Activated naive CD8-positive, alpha-beta T cell treated with anti-CD3 and anti-CD28 coated beads for 36 hours (primary cell): ENCODE measurements at regions not wholly inside any gene's neighbourhood (a gene's known extent, or its start where the extent isn't known, plus 50 kb on each side); places are given as distances from the start of the nearest gene placed in this dataset.

Experiments used
- DNase-seq: peaks from one replicate; pipeline ENCODE4 v3.0.0; 2021
- H3K27ac Mint-ChIP-seq: one replicate; pipeline ENCODE4 v1.8.0; 2022; ENCODE audit warnings: mild to moderate bottlenecking, moderate library complexity, mixed read lengths
- H3K27me3 Mint-ChIP-seq: one replicate; pipeline ENCODE4 v1.8.0; 2022; ENCODE audit warnings: mild to moderate bottlenecking, mixed read lengths
- H3K36me3 Mint-ChIP-seq: one replicate; pipeline ENCODE4 v1.8.0; 2021; ENCODE audit warnings: mild to moderate bottlenecking, mixed read lengths
- H3K4me1 Mint-ChIP-seq: one replicate; pipeline ENCODE4 v1.8.0; 2021; ENCODE audit warnings: mixed read lengths
- H3K4me3 Mint-ChIP-seq: one replicate; pipeline ENCODE4 v1.8.0; 2022; ENCODE audit warnings: mild to moderate bottlenecking, moderate library complexity, mixed read lengths
- H3K9me3 Mint-ChIP-seq: one replicate; pipeline ENCODE4 v1.8.0; 2022; ENCODE audit warnings: mixed read lengths

DNA sequence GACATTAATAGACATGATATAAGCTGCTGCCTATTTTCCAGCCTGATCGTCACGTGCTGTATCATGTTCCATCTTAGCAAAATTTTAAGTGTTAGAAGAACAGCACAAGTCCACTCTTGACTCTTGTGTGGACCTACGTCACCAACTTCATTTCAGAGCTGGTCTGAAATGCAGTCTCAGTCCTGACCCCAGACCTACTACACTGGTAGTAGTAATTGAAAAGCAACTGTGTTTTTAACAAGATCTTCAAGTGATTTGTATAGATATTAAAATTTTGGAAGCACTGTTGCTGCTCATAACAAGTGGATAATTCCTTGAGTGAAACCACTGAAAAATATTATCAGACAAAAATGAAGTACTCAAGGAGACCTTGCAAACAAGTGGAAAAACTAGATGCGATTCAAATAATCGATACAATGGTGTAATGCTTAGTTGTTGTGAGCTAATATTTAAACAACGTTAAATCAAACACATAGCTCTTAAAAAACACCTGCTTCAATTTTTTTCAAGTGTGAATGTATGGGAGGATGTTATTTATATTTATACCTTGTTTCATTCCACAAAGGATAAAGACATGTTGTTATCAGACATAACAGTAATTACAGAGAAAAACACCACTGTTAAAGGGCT is 110.9 kb upstream of the JAG1 start:
- Mint-ChIP-seq H3K9me3 (no peaks in the 10 kb centered on the region), H3K27ac (no peak overlapping the region), H3K4me1 (no peaks in the 10 kb centered on the region), H3K4me3 (no peak overlapping the region), H3K27me3 (peaks cover 8% of the 10 kb centered on the region), H3K36me3 (no peaks in the 10 kb centered on the region)
- DNase-seq = no peak

DNA sequence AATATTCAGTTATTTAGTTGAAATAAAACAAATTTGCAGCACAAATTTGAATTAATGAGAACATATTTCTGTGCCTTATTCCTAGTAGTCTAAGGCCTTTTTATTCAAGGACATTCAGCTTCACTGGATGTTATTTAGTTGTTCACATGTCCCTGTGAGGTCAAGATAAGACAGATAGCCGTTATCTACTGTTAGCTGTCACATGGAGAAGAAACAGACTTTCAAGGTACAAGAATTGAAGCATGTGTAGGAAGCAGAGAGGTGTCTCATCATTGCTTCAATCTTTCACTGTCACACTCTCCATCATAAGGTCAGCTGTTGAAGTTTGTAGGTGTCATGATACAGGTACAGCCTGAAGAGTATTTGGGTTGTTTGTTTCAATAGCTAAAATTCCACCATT is 112.9 kb upstream of the JAG1 start:
- Mint-ChIP-seq H3K36me3 (no peaks in the 10 kb centered on the region), H3K4me1 (no peaks in the 10 kb centered on the region), H3K9me3 (no peaks in the 10 kb centered on the region), H3K27me3 (peaks cover 8% of the 10 kb centered on the region), H3K4me3 (no peak overlapping the region), H3K27ac (no peak overlapping the region)
- DNase-seq = no peak

GRCh38 chr20:10788055-10788454 is 114.3 kb upstream of the JAG1 start:
- H3K27ac Mint-ChIP-seq = no peak overlapping the region
- H3K9me3 Mint-ChIP-seq = no peaks in the 10 kb centered on the region
- H3K4me3 Mint-ChIP-seq = no peak overlapping the region
- no peaks in the 10 kb centered on the region for H3K36me3 Mint-ChIP-seq
- H3K27me3 Mint-ChIP-seq = peaks cover 3% of the 10 kb centered on the region
- DNase-seq = no peak
- H3K4me1 Mint-ChIP-seq = no peaks in the 10 kb centered on the region

DNA sequence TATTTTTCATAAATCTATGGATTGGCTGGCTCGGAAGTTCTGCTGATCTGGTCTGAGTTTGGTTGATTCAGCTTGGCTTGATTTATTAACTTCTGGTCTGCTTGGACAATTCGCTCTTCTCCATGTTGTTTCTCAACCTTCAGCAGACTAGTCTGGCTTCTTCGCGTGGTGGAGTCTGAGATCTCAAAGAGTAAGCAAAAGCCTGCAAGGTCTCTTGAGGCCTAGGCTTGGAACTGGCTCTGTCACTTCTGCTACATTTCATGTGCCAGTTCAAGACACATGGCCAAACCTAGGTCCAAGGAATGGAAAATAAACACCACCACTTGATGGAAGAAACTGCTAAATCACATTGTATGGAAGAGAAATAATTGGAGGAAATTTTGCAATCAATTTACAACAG is 115.1 kb upstream of the JAG1 start:
- DNase-seq = no peak
- peaks cover 3% of the 10 kb centered on the region for H3K27me3 Mint-ChIP-seq
- H3K4me3 Mint-ChIP-seq = no peak overlapping the region
- H3K36me3 Mint-ChIP-seq = no peaks in the 10 kb centered on the region
- H3K27ac Mint-ChIP-seq = no peak overlapping the region
- no peaks in the 10 kb centered on the region for H3K4me1 Mint-ChIP-seq
- no peaks in the 10 kb centered on the region for H3K9me3 Mint-ChIP-seq

DNA sequence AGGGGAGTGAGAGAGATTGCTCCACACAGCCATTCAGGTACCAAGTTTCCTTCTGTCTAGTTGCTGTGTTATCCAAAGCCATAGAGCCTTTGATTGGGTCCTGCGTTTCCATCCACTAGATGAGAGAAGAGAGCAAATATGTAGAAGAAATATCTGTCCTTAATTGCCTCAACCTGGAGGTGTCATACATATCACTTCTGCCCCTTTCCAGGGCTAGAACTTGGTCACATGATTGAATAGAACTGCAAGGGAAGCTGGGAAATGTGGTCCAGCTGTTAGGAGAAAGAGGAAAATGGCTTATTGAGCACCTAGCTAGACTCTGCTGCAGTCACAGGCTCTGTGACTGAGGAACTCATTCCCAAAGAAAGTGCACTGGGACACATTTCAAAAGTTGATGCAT is 115.6 kb upstream of the JAG1 start:
- Mint-ChIP-seq H3K36me3 (no peaks in the 10 kb centered on the region), H3K27me3 (no peaks in the 10 kb centered on the region), H3K9me3 (no peaks in the 10 kb centered on the region), H3K4me3 (no peak overlapping the region), H3K4me1 (no peaks in the 10 kb centered on the region), H3K27ac (no peak overlapping the region)
- no peak for DNase-seq

- Mint-ChIP-seq H3K27ac (no peak overlapping the region), H3K4me1 (no peaks in the 10 kb centered on the region), H3K36me3 (no peaks in the 10 kb centered on the region), H3K4me3 (no peak overlapping the region), H3K27me3 (no peaks in the 10 kb centered on the region), H3K9me3 (no peaks in the 10 kb centered on the region)
- DNase-seq = no peak
Measured at GRCh38 chr20:10790013-10790412, 116.2 kb upstream of the JAG1 start.

DNA sequence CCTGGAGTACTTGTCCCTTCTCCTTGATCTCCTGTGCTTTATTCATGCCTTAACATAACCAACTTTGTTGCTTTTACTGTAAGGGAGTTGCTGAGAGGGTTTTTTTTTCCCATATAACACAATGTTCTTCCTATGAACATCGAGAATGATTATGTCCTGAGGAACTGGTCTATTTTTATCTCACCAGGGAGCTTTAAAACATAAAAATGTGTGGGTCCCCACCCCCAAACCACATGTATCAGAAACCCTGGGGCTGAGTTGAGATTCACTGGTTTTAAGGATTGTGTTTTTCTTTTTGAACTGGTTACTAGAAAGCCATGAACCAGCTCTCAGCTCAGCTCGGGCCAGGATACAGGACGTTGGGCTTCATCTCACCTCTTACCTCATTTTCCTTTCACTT is 118.5 kb upstream of the JAG1 start:
- Mint-ChIP-seq H3K27me3 (no peaks in the 10 kb centered on the region), H3K9me3 (no peaks in the 10 kb centered on the region), H3K27ac (no peak overlapping the region), H3K4me1 (no peaks in the 10 kb centered on the region), H3K36me3 (no peaks in the 10 kb centered on the region), H3K4me3 (no peak overlapping the region)
- DNase-seq = no peak

DNA sequence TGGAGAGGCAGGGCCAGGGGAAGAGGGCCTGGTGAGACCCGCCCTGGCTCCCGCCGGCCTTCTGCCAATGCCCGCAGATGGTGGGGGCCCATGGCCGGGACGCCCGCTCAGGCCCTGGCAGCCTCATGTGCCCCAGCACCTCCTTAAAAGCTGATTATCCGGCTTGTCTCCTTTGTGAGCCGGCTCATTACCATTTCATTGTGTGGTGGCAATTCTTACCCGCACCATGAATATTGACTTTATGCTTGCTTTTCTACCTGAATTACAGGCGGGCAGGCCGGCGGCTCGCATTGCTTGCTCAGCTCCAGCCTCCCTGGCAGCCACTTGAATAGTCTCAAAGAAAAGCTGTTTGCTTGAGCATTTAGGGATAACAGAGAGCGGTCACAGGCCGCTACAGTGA is 120.0 kb upstream of the JAG1 start:
- H3K36me3 Mint-ChIP-seq = no peaks in the 10 kb centered on the region
- H3K27ac Mint-ChIP-seq = no peak overlapping the region
- DNase-seq = no peak
- H3K27me3 Mint-ChIP-seq = no peaks in the 10 kb centered on the region
- no peaks in the 10 kb centered on the region for H3K4me1 Mint-ChIP-seq
- H3K4me3 Mint-ChIP-seq = no peak overlapping the region
- H3K9me3 Mint-ChIP-seq = no peaks in the 10 kb centered on the region

DNA sequence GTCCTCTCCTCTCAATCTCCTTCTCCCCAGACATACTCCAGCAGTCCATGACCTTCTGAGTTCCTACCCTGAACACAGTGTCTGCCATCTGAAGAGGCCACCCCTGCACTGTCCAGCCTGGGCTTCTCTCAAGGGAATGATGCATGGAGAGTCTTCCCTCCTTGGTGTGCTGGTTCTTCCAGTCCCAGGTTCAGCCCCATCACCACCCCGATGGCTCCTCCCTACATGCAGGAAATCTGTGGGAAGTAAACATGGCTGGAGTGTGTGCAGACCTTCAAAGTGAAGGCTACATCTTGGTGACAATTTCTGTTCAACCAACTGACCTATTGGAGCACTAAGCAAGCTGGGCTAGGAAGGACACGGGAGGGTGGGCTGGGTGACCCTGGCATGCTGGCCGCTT is 121.0 kb upstream of the JAG1 start:
- H3K4me1 Mint-ChIP-seq = no peaks in the 10 kb centered on the region
- no peak overlapping the region for H3K4me3 Mint-ChIP-seq
- no peaks in the 10 kb centered on the region for H3K36me3 Mint-ChIP-seq
- no peak for DNase-seq
- no peaks in the 10 kb centered on the region for H3K9me3 Mint-ChIP-seq
- H3K27me3 Mint-ChIP-seq = no peaks in the 10 kb centered on the region
- H3K27ac Mint-ChIP-seq = no peak overlapping the region

- Mint-ChIP-seq H3K36me3 (no peaks in the 10 kb centered on the region), H3K27ac (no peak overlapping the region), H3K4me3 (no peak overlapping the region), H3K4me1 (no peaks in the 10 kb centered on the region), H3K9me3 (no peaks in the 10 kb centered on the region), H3K27me3 (no peaks in the 10 kb centered on the region)
- no peak for DNase-seq
Measured at GRCh38 chr20:10795286-10796026, 121.7 kb upstream of the JAG1 start.

- Mint-ChIP-seq H3K27ac (no peak overlapping the region), H3K4me1 (no peaks in the 10 kb centered on the region), H3K9me3 (no peaks in the 10 kb centered on the region), H3K27me3 (peaks cover 4% of the 10 kb centered on the region), H3K36me3 (no peaks in the 10 kb centered on the region), H3K4me3 (no peak overlapping the region)
- no peak for DNase-seq
Measured at GRCh38 chr20:10798811-10799210, 125.0 kb upstream of the JAG1 start.

DNA sequence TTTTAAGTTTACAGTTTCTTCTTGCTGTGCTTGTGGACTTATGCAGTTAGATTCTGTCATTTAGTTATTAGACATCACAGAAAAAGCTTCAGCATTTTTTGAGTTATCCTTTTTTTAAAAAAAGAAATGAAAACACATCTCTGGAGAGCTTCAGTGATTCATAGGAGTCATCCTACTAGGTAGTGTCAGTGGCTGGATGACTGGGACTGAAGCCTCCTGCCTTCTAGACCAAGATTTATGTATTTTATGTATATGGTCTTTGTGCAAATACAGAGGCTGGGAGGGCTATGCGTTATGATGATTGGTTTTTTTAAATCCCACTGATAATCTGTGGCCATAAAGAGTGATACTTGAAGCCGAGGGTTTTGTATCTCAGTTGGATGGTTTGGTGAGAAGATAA is 125.9 kb upstream of the JAG1 start:
- Mint-ChIP-seq H3K27me3 (peaks cover 7% of the 10 kb centered on the region), H3K9me3 (no peaks in the 10 kb centered on the region), H3K4me1 (no peaks in the 10 kb centered on the region), H3K36me3 (no peaks in the 10 kb centered on the region), H3K27ac (no peak overlapping the region), H3K4me3 (no peak overlapping the region)
- no peak for DNase-seq

GRCh38 chr20:10800288-10800687 is 126.5 kb upstream of the JAG1 start:
- no peak overlapping the region for H3K27ac Mint-ChIP-seq
- no peaks in the 10 kb centered on the region for H3K9me3 Mint-ChIP-seq
- no peak for DNase-seq
- H3K4me3 Mint-ChIP-seq = no peak overlapping the region
- peaks cover 7% of the 10 kb centered on the region for H3K27me3 Mint-ChIP-seq
- H3K36me3 Mint-ChIP-seq = no peaks in the 10 kb centered on the region
- no peaks in the 10 kb centered on the region for H3K4me1 Mint-ChIP-seq

GRCh38 chr20:10802236-10802635 is 128.4 kb upstream of the JAG1 start:
- no peaks in the 10 kb centered on the region for H3K36me3 Mint-ChIP-seq
- H3K27me3 Mint-ChIP-seq = peaks cover 7% of the 10 kb centered on the region
- no peak for DNase-seq
- no peaks in the 10 kb centered on the region for H3K4me1 Mint-ChIP-seq
- no peak overlapping the region for H3K27ac Mint-ChIP-seq
- H3K4me3 Mint-ChIP-seq = no peak overlapping the region
- no peaks in the 10 kb centered on the region for H3K9me3 Mint-ChIP-seq

DNA sequence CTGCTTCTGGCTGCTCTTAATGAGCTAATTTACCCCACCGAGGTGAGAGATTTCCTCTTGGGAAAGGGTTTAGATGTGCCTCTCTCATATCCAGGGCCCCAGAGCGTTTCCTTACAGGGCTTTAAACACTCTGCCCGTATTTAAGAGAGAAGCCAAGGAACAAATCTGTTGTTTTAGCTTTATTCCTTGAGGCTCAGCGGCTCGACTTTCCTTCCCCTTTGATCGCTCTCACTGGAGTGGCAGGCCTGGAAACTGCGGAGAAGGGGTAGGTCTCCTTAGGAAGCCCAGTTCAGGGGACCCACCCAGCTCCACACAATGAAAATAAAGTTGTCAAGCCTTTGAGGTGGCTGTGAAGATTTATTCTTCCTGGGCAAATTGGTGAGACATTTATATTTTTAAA is 132.0 kb upstream of the JAG1 start:
- H3K4me1 Mint-ChIP-seq = no peaks in the 10 kb centered on the region
- no peak for DNase-seq
- no peak overlapping the region for H3K27ac Mint-ChIP-seq
- H3K9me3 Mint-ChIP-seq = no peaks in the 10 kb centered on the region
- no peak overlapping the region for H3K4me3 Mint-ChIP-seq
- H3K36me3 Mint-ChIP-seq = no peaks in the 10 kb centered on the region
- H3K27me3 Mint-ChIP-seq = peaks cover 7% of the 10 kb centered on the region

DNA sequence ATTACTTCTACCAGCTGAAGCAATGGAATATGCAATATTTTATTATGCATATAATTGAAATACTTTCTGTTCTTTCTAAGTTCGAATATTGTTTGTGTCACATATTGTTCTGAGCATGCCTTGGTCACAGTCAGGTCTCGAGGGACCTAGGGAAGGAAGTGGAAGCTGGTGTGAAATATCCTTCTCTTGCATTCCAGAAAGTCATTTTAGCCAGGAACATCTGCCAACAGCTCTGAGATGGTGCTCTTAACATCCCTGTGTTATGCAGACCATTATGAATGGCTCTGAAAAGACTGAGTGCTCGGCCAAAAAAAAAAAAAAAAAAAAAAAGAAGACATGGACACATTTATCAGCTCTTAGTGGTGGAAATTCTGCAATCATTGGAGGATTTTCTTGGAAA is 132.7 kb upstream of the JAG1 start:
- no peak for DNase-seq
- peaks cover 7% of the 10 kb centered on the region for H3K27me3 Mint-ChIP-seq
- H3K27ac Mint-ChIP-seq = no peak overlapping the region
- H3K36me3 Mint-ChIP-seq = no peaks in the 10 kb centered on the region
- no peak overlapping the region for H3K4me3 Mint-ChIP-seq
- H3K9me3 Mint-ChIP-seq = no peaks in the 10 kb centered on the region
- H3K4me1 Mint-ChIP-seq = no peaks in the 10 kb centered on the region
